Osteocyte (in vitro differentiated cells): ENCODE measurements at regions not wholly inside any gene's neighbourhood (a gene's known extent, or its start where the extent isn't known, plus 50 kb on each side); places are given as distances from the start of the nearest gene placed in this dataset.
"Not testable (repeated sequence)": the region's sequence is repeated elsewhere in the genome, so short reads cannot be mapped to it uniquely, and the experiment has no call there.

Experiments
- DNase-seq: peaks from one replicate; pipeline ENCODE4 v3.0.0; 2021; ENCODE audit warnings: mixed read lengths; ENCODE audit not compliant: unreplicated experiment; ENCODE audit errors: extremely low spot score
- H3K27ac Mint-ChIP-seq: one replicate; pipeline ENCODE4 v1.8.0; 2021; ENCODE audit warnings: mild to moderate bottlenecking, mixed read lengths; ENCODE audit not compliant: unreplicated experiment
- H3K27me3 Mint-ChIP-seq: one replicate; pipeline ENCODE4 v1.8.0; 2021; ENCODE audit warnings: mixed read lengths; ENCODE audit not compliant: unreplicated experiment
- H3K36me3 Mint-ChIP-seq: one replicate; pipeline ENCODE4 v1.8.0; 2021; ENCODE audit warnings: mixed read lengths; ENCODE audit not compliant: unreplicated experiment
- H3K4me1 Mint-ChIP-seq: one replicate; pipeline ENCODE4 v1.8.0; 2021; ENCODE audit warnings: mixed read lengths; ENCODE audit not compliant: unreplicated experiment
- H3K4me3 Mint-ChIP-seq: one replicate; pipeline ENCODE4 v1.8.0; 2021; ENCODE audit warnings: mild to moderate bottlenecking, moderate library complexity, mixed read lengths; ENCODE audit not compliant: unreplicated experiment
- H3K9me3 Mint-ChIP-seq: one replicate; pipeline ENCODE4 v1.8.0; 2021; ENCODE audit warnings: mixed read lengths; ENCODE audit not compliant: unreplicated experiment
- CTCF ChIP-seq: fragments of 200-600 bp; sonication (generic); IDR thresholded peaks from 2 replicates; pipeline ENCODE4 v1.5.0; 2021; ENCODE audit warnings: antibody characterized with exemption, mild to moderate bottlenecking, moderate library complexity

- TF ChIP-seq CTCF, result no peak
- H3K27me3 Mint-ChIP-seq, result no peaks in the 10 kb centered on the region
- no peak for DNase-seq
- no peak overlapping the region for H3K27ac Mint-ChIP-seq
- no peak overlapping the region for H3K4me3 Mint-ChIP-seq
- peaks cover 14% of the 10 kb centered on the region for H3K9me3 Mint-ChIP-seq
- H3K4me1 Mint-ChIP-seq, result no peaks in the 10 kb centered on the region
- no peaks in the 10 kb centered on the region for H3K36me3 Mint-ChIP-seq
These were observed 746.3 kb downstream of the CDH18 start for GRCh38 chr5:19241690-19242089.

GRCh38 chr5:19246191-19246590 lies 741.8 kb downstream of the CDH18 start:
- H3K9me3 Mint-ChIP-seq, result peaks cover 14% of the 10 kb centered on the region
- not testable (repeated sequence) for H3K27ac Mint-ChIP-seq, H3K27me3 Mint-ChIP-seq, DNase-seq, H3K4me3 Mint-ChIP-seq, H3K36me3 Mint-ChIP-seq, H3K4me1 Mint-ChIP-seq

- no peaks in the 10 kb centered on the region for H3K27me3 Mint-ChIP-seq
- no peak overlapping the region for H3K4me3 Mint-ChIP-seq
- no peak for TF ChIP-seq CTCF
- H3K36me3 Mint-ChIP-seq, result no peaks in the 10 kb centered on the region
- no peak for DNase-seq
- H3K9me3 Mint-ChIP-seq, result peaks cover 14% of the 10 kb centered on the region
- no peak overlapping the region for H3K27ac Mint-ChIP-seq
- no peaks in the 10 kb centered on the region for H3K4me1 Mint-ChIP-seq
These were observed 740.7 kb downstream of the CDH18 start for GRCh38 chr5:19247302-19247701.

GRCh38 chr5:19256036-19256435 lies 732.0 kb downstream of the CDH18 start:
- Mint-ChIP-seq H3K4me3 (no peak overlapping the region), H3K36me3 (no peaks in the 10 kb centered on the region), H3K27ac (no peak overlapping the region), H3K9me3 (peaks cover 6% of the 10 kb centered on the region), H3K4me1 (no peaks in the 10 kb centered on the region), H3K27me3 (no peaks in the 10 kb centered on the region)
- no peak for TF ChIP-seq CTCF
- DNase-seq, result no peak

GRCh38 chr5:19258686-19259085 lies 729.3 kb downstream of the CDH18 start:
- no peak for TF ChIP-seq CTCF
- Mint-ChIP-seq H3K36me3 (no peaks in the 10 kb centered on the region), H3K4me1 (no peaks in the 10 kb centered on the region)

DNA sequence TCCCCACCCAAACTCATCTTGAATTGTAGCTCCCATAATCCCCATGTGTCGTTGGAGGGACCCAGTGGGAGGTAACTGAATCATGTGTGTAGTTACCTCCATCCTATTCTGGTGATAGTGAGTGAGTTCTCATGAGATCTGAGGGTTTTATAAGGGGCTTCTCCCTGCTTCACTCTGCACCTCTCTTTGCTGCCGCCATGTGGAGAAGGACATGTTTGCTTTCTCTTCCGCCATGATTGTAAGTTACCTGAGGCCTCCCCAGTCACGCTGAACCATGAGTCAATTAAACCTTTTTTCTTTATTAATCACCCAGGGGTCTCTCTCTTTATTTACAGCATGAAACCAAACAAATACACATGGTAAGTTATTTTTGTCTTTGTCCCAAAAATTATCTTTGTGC lies 726.1 kb downstream of the CDH18 start:
- H3K9me3 Mint-ChIP-seq, result peaks cover 16% of the 10 kb centered on the region
- no peaks in the 10 kb centered on the region for H3K27me3 Mint-ChIP-seq
- TF ChIP-seq CTCF, result no peak
- H3K4me1 Mint-ChIP-seq, result no peaks in the 10 kb centered on the region
- no peak for DNase-seq
- H3K36me3 Mint-ChIP-seq, result no peaks in the 10 kb centered on the region
- no peak overlapping the region for H3K4me3 Mint-ChIP-seq
- H3K27ac Mint-ChIP-seq, result no peak overlapping the region

More at GRCh38 chr5:19258686-19259085, 729.3 kb downstream of the CDH18 start:
- no peak overlapping the region for H3K27ac Mint-ChIP-seq
- peaks cover 16% of the 10 kb centered on the region for H3K9me3 Mint-ChIP-seq
- no peak for DNase-seq
- no peak overlapping the region for H3K4me3 Mint-ChIP-seq
- H3K27me3 Mint-ChIP-seq, result no peaks in the 10 kb centered on the region
